ENCODE measurements at regions not wholly inside any gene's neighbourhood (a gene's known extent, or its start where the extent isn't known, plus 50 kb on each side); places are given as distances from the start of the nearest gene placed in this dataset.
"Not testable (repeated sequence)": the region's sequence is repeated elsewhere in the genome, so short reads cannot be mapped to it uniquely, and the experiment has no call there.

DNA sequence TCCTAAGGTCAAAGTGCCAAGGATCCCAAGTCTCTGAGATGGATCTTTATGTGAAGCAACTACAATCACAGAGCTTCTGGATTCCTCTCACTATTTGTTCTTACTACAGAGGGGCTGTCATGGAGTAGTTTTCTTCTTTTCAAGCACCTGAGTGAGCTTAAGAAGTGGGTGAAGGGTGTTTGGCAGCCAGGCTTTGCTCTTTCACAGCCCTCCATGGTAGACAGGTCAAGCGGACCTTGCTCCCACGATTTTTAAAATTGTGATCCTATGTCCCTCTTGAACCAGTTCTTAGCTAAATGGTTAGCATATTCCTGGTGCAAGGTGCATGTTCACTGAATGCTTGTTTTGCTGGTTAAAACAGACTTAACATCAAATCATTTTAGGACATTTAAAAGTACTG is 332.2 kb downstream of the GADD45G start:
- no peak for DNase-seq (ENCODE audit: low spot score)

DNA sequence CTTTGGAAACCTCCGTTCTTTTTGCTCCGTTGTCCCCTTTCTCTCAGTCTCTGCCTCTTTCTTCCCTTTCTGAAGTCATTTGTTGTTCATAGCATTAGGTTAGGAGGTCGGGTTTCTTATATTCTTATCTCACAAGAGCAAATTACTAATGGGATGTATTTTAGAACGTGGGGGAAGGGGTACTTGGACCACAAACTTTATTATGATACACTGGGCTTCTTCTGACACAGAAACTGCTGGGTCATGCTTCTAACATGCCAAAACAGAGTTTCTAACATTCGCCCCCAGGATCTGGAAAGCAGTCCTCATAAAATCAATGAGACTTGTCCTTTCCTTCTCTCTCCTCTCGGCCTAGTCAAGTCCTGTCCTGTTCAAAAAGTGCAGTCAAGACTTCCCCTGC is 334.4 kb downstream of the GADD45G start:
- no peak for DNase-seq (ENCODE audit: low spot score)

GRCh38 chr9:89939626-89940292 is 334.9 kb downstream of the GADD45G start:
- DNase-seq (ENCODE audit: low spot score): no peak

DNA sequence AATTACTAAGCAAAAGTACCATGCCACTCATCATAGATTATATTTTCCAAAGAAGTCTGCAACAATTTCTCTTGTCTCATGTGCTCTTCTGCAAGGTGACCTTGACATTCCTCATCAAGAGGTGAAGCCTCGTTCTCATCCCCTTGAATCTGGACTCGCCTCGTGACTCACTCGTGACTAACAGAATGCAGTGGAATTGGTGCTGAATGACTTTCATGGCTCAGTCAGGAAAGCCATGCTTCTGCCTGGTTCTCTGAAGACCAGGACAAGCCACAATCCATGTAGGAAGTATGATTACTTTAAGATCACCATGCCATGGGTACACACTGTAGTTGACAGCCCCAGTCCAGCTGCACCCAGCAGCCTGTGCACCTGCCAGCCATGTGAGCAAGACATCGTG is 335.8 kb downstream of the GADD45G start:
- DNase-seq (ENCODE audit: low spot score): no peak

- DNase-seq (ENCODE audit: low spot score): no peak
Observed at GRCh38 chr9:89941875-89942274, 337.1 kb downstream of the GADD45G start.

- DNase-seq (ENCODE audit: low spot score): no peak
Observed at GRCh38 chr9:89942643-89943042, 337.8 kb downstream of the GADD45G start.

DNA sequence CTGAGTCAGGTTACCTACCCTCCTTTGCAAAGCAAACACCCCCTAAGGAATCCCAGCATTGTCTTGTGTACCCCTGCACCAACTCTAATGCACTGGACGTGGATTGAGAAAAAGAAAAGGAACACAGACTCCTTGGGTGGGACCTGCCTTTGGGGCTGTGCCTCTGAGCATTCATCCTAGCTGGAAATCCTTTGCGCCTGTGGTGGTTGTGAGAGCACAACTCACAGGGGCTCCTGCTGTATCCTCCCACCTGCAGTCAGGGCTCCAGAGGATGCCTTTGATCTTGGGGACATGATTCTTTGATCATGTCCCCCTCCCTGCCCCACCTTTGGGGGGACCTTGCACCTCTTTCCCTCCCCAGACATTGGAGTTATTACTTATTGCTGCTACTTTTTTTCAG is 338.5 kb downstream of the GADD45G start:
- DNase-seq (ENCODE audit: low spot score): no peak

DNA sequence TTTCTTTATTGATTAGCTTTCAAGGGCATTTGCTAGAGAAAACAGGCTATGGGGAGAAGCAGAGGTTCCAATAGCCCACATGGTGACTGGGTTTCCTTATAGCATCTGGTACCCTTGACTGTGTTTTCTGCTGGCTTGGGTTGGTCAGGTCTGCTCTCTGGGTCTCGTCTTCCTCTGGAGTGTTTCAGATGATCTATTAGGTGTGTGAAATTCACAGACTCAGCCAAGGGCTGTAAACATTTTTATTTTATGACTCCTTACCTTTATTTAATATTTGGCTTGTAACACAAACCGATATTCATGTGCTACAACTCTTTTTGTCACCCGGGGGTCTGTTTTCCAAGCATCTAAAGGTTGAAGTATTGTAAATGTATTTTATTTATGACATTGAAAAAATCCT is 338.9 kb downstream of the GADD45G start:
- DNase-seq (ENCODE audit: low spot score): no peak

GRCh38 chr9:89945133-89945532 is 340.3 kb downstream of the GADD45G start:
- no peak for DNase-seq (ENCODE audit: low spot score)

GRCh38 chr9:89946741-89947140 is 341.9 kb downstream of the GADD45G start:
- DNase-seq (ENCODE audit: low spot score): no peak

GRCh38 chr9:89949111-89949510 is 344.3 kb downstream of the GADD45G start:
- DNase-seq (ENCODE audit: low spot score): no peak

- DNase-seq (ENCODE audit: low spot score): no peak
Observed at GRCh38 chr9:89951675-89952074, 346.9 kb downstream of the GADD45G start.

DNA sequence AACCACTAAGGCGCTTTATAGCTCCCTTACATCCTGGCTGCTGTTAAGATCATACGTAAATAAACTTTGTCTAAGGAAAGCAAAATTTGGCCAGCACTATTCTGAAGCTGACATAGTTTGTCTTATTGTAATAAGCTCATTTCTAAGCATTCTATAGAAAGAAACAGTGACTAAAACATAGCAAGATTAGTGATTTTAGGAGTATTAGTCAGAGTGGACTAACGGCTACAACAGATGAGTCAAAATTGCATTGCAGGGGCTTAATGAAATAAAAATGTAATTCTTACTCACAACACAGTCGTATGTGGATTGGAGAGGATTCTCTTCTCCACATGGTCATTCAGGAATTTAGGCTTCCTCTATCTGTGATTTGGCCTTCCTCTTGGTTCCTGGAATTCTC is 347.6 kb downstream of the GADD45G start:
- DNase-seq (ENCODE audit: low spot score): no peak

- DNase-seq (ENCODE audit: low spot score): not testable (repeated sequence)
Observed at GRCh38 chr9:89953263-89953662, 348.5 kb downstream of the GADD45G start.

DNA sequence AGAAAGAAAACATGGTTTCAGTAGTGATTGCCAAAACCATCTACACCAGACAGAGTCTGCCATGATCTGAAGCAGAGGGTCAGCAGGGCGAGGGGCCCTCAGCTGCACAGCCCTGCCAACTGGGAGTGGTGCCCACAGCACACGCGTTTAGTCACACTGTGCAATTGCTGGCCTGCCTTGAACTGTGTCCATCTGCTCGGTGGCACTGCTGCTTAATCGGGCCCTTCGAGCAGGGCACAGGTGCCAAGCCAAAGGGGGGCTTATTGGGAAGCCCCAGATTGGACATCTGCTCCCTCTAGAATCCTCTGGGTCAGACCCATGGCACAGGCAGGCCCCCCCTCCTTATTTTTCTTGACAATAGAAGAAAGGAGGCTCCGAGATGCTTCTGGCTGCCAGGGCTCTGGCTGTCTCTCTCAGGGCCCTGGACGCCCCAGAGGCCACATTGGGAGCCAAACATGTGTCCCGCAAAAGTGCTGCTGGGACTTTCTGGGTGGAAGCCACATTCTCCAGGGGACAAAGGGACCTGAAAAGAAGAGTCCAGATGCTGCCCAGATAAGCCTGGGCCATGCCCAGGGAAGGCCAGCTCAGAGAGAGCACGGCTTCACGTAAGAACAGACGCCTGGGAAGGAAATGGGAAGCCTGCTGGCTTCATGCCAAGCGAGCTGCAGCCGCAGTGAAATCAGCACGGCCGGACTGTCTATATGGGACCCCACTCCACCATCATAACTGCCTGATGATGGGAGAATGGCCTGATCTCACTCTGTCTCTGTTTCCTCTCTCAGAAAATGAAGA is 349.2 kb downstream of the GADD45G start:
- no peak for DNase-seq (ENCODE audit: low spot score)

DNA sequence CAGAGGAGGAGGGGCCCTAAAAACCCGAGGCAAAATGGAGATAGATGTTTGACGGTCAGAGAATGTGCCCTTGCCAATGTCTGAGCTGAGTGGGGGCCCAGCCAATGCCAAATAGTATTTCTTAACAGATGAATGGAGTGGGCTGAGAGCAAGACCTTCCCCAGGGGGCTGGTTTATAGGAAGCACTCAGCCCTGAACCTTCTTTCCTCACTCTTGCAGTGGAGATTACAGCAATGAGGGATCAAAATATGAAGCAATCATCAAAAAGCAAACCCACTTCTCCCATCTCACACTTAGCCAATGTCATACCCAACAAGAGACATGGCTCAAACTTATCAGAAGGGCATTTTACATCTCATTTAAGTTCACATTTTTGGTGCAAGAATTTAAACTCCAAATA is 350.3 kb downstream of the GADD45G start:
- DNase-seq (ENCODE audit: low spot score): no peak

DNA sequence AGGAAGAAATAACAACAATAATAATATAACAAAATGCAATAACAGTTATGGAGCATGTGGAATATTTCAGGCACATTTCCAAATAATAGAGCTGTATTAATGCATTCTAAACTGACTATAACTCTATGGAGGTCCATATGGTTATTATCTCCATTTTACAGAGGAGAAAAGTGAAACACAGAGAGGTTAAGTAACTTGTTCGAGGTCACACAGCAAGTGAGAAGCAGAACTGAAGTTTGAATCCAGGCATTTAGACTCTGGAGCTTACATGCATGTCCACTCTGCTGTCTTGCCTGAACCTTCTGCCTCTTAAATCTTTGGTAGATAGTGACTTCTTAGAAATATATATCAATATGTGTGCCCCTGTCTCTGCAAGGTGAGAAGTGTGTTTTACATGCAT is 350.8 kb downstream of the GADD45G start:
- DNase-seq (ENCODE audit: low spot score): no peak

DNA sequence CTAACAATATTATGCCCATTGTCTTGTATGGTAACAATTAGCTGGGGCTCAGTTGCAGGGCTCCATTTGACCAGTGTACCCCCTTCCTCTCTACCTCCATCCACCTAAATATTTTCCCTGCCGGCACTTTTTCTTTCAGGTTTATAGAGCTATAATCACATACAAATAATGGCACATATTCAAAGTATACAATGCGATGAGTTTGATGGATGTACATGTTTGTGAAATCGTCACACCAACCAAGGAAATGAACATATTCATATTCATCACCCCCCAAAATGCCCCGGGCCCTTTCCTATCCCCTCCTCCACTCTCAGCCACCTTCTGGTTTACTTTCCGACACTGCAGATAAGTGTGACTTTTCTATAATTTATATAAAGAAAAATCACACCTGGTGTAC is 351.5 kb downstream of the GADD45G start:
- no peak for DNase-seq (ENCODE audit: low spot score)

GRCh38 chr9:89956907-89957306 is 352.1 kb downstream of the GADD45G start:
- DNase-seq (ENCODE audit: low spot score): no peak

DNA sequence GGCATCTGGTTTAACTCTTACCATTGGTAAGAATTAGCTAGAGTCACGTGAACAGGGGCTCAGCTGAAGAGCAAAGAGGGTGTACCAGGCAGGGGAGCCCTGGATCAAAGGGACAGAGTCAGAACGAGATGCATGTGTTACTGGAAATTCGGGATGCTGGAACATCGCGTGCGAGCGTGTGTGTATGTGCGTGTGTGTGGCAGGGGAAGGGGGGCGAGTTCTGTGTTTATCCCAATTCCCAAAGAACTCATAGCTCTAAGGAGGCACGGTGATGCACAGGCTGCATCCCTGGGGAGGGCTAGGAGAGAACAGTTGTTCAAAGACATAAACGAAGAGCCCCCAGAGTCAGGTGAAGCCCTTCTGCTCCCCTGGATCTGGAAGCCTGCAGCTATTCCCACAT is 353.3 kb downstream of the GADD45G start:
- no peak for DNase-seq (ENCODE audit: low spot score)

DNA sequence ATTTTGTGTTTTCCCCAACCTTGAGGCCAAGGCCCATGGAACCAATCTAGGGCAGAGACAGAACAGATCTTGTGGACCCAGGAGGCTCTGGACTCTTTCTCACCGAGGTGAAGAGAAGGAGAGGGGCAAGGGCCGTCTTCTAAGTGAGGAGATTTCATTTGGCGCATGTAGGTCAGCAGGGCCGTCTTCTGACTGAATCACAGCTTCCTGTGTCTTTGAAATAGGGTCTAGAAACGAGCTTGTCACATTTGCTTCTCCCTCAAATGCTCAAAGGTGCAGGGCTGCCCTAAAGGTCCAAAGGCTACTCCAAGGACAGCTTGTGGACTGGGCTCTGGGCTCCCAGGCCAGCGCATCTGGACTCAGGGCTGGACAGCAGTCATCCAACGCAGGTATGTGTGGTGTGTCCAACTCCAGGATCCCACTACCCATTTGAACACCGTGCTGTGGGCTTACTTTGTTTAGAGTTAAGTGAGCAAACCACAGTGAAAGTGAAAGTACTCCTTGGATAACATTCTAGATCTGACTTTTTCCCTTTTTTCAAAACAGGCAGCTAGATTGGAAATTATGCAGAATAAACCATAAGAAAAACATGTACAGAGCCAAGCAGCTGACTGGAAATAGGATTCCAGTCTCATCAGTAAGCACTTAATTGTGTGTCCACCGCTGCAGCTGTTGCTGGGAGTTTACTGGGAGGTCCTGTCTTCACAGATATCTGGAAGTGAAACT is 357.0 kb downstream of the GADD45G start:
- DNase-seq (ENCODE audit: low spot score): no peak

GRCh38 chr9:89963280-89963679 is 358.5 kb downstream of the GADD45G start:
- DNase-seq (ENCODE audit: low spot score): no peak

DNA sequence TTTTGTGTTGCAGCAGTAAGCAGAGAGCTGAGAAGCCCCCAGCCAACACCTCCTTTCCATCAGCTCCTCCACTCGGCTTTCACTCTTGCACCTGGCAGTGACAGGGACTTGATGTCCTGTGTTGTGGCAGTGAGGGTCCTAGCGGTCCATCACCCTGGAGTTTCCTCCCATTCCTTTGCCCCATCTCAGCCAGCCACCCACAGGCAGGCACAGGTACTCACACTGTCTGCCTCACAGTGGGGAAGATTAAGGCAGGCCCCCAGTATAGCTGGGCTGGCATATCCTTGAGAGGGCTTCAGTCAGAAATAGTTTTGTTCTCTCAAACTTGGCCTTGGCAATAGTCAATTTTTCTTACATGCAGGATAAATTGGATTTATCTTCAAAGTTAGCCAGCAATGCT is 362.7 kb downstream of the GADD45G start:
- no peak for DNase-seq (ENCODE audit: low spot score)
